Heart right ventricle (tissue), 16 donors: ENCODE measurements at regions not wholly inside any gene's neighbourhood (a gene's known extent, or its start where the extent isn't known, plus 50 kb on each side); places are given as distances from the start of the nearest gene placed in this dataset.
A peak's percentile ranks its signal among the peaks of the same experiment; 100 is the strongest.

Source experiments
- ATAC-seq, 8 donors: fragments of 200-7000 bp; cut with Tn5 transposase; one replicate each; pipeline ENCODE4 v1.9.1; 2020; ENCODE audit warnings: mild to moderate bottlenecking in 8 of 8, moderate library complexity in 8 of 8, moderate number of reproducible peaks in 1 of 8
- DNase-seq, 2 donors: peaks; one replicate each; pipeline ENCODE4 v3.0.0-alpha.2; 2020
- H3K27ac ChIP-seq, 10 donors: fragments of 200-600 bp; sonication (generic) in 2 of 10; one replicate each; pipeline versions ENCODE4 v1.5.0 to v1.8.0; 2020 to 2022; ENCODE audit warnings: mild to moderate bottlenecking in 3 of 10
- H3K27me3 ChIP-seq, 7 donors: fragments of 200-600 bp; one replicate each; pipeline ENCODE4 v1.8.0; 2021 to 2022; ENCODE audit warnings: mild to moderate bottlenecking in 2 of 7
- H3K36me3 ChIP-seq, 9 donors: fragments of 200-600 bp; sonication (generic) in 1 of 9; one replicate each; pipeline versions ENCODE4 v1.5.0 to v1.8.0; 2020 to 2022; ENCODE audit warnings: mild to moderate bottlenecking in 2 of 9
- H3K4me1 ChIP-seq, 9 donors: fragments of 200-600 bp; sonication (generic) in 1 of 9; one replicate each; pipeline versions ENCODE4 v1.5.0 to v1.8.0; 2020 to 2022; ENCODE audit warnings: mild to moderate bottlenecking in 4 of 9
- H3K4me3 ChIP-seq, 10 donors: fragments of 200-600 bp; sonication (generic) in 2 of 10; one replicate each; pipeline versions ENCODE4 v1.5.0 to v1.8.0; 2020 to 2022; ENCODE audit warnings: mild to moderate bottlenecking in 7 of 10, moderate library complexity in 2 of 10
- H3K9me3 ChIP-seq, 11 donors: fragments of 200-600 bp in 10 of 11; sonication (generic) in 2 of 11; one replicate each; pipeline versions ENCODE4 v1.5.0 to v1.8.0; 2013 to 2022; ENCODE audit warnings: mild to moderate bottlenecking in 2 of 11, control low read depth in 1 of 11, moderate library complexity in 1 of 11
- WGBS, 2 donors: extraction: QIAGEN DNeasy Blood & Tissue Kit; methylation state at CpG; one replicate each; pipeline ENCODE4 v1.1.7; 2013; ENCODE audit warnings: inconsistent platforms in 1 of 2; 5-methylcytosine and 5-hydroxymethylcytosine counted together
- intact Hi-C, 10 donors: fragments of 100-400 bp; cut with DNase I; formaldehyde crosslinking; loops; one replicate each; pipeline versions ENCODE4 v1.11.1 to v1.14.2; 2022
- TF ChIP-seq, protein P1 (sequence below), 9 donors: fragments of 200-600 bp; sonication (generic) in 2 of 9; IDR thresholded peaks; one replicate each; pipeline versions ENCODE4 v1.5.0 to v1.8.0; 2021 to 2022; ENCODE audit warnings: antibody characterized with exemption in 9 of 9, mild to moderate bottlenecking in 5 of 9, moderate library complexity in 1 of 9
- donor health status: Arrhythmogenic right ventricular cardiomyopathy.
- donor health status: ischemic (EF 13 %, LVEDD 7.1; RV severe dilation, severe dysfunction).
- donor health status: healthy with polysubstance abuse.
- donor health status: DM: no; HTN: yes; CAD: no.
- donor health status: DM: no; HTN: no; CAD: no.
- donor health status: ischemic (EF 25% LVEDD 6.9; RV normal size, moderate dysfunction).
- donor health status: ischemic (EF 25% LVEDD 5.7; RV mildly dilated, moderate dysfunction).
- donor health status: healthy.
- donor health status: DM: yes; HTN: yes; CAD: no.
- donor health status: Ischemic cardiomyopathy.
- donor health status: ischemic (EF 35%, LVEDD 5.7; RV mildly dilated, moderate dysfunction).
- donor health status: nonischemic (EF 11% LVEDD 7.7; RV severe dilation, severe dysfunction).
- donor health status: DM: yes; HTN: yes; CAD: no.
- donor health status: PGD.
- donor health status: ischemic (EF 29% LVEDD 5.4; RV normal size, mild dysfunction).
- donor health status: nonischemic (EF 23%, LVEDD 6.1; RV moderate dilation, normal function).

DNA sequence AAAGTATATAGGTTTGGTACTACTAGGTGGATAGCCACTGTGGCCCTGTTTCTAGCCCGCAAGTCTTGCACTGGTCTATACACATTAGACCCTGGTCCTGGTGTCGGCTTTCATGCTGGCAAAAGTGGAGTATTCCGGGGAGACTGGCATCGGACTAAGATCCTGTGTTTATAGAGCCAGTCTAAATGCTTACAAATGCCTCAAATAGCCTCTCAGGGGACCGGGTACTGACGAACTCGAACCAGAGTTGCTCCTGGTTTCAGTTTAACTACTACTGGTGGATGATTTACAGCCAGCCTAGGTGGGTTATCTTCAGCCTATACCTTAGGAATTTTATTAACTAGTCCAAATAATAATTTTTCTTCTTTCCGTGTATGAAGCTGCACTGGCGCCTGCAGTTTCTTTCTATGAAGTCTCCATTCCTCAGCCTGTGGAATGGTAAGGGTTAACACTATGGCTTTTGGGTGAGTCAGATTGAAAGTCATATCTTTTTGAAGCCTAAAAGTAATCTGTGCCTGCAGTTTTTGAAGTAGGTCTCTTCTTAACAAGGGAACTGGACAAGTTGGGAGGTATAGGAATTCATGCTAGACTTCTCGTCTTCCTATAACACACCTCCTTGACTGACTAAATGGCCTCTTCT is 51.3 kb downstream of the OR10H4 start:
- H3K4me1 ChIP-seq, result peaks cover 0 to 24% (median 0%) of the 10 kb centered on the region in 9 donors
- no peaks in the 10 kb centered on the region for H3K27me3 ChIP-seq
- TF ChIP-seq, protein P1, sequence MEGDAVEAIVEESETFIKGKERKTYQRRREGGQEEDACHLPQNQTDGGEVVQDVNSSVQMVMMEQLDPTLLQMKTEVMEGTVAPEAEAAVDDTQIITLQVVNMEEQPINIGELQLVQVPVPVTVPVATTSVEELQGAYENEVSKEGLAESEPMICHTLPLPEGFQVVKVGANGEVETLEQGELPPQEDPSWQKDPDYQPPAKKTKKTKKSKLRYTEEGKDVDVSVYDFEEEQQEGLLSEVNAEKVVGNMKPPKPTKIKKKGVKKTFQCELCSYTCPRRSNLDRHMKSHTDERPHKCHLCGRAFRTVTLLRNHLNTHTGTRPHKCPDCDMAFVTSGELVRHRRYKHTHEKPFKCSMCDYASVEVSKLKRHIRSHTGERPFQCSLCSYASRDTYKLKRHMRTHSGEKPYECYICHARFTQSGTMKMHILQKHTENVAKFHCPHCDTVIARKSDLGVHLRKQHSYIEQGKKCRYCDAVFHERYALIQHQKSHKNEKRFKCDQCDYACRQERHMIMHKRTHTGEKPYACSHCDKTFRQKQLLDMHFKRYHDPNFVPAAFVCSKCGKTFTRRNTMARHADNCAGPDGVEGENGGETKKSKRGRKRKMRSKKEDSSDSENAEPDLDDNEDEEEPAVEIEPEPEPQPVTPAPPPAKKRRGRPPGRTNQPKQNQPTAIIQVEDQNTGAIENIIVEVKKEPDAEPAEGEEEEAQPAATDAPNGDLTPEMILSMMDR (IDR thresholded peaks at IDR 0.05), result no peak
- peaks cover 0 to 7% (median 0%) of the 10 kb centered on the region in 11 donors for H3K9me3 ChIP-seq
- intact Hi-C loops, result no loop called here
- WGBS, 2 donors, result 80 to 85% methylated on average over 10 of the region's 10 CpGs
- no peak for DNase-seq
- no peak overlapping the region for H3K27ac ChIP-seq
- no peak overlapping the region for H3K4me3 ChIP-seq
- ATAC-seq, result no peak
- H3K36me3 ChIP-seq, result no peaks in the 10 kb centered on the region

DNA sequence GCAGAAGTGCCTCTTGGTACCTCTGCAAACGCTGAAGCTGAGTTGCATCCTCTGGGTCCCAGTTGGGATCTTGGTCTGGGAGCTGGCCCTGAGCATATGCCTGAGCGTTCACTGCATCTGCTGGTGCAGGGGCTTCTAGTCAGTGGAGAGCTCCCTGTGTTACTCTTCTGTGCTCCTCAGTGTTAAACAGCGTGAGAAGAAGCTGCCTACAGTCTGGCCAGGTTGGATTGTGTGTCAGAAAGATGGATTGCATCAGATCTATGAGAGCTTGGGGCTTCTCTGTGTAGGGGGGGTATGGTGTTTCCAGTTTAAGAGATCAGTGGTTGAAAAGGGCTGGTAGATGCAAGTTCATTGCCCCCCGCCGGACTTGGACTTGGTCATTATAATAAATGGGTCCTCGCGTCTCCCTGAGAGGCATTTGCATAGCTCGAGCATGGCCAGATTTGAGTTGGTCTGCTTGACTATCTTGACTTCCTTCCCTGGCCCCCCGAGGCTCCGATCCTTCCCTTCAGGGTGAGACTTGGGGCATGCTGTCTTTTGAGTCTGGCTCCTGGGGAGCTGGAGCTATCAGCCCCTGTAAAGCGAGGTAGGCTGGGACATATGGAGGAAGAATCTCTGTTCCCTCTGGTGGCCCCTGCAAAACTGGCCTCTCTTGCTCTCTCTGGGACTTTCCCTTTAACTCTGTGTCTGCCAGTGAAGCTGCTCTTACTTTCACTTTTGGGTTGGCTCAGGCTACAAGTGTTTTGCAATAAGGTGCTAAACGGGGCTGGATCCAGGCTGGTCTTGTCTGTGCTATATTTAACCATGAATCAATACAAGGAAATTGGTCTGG is 52.9 kb downstream of the OR10H4 start:
- intact Hi-C loops, result no loop called here

DNA sequence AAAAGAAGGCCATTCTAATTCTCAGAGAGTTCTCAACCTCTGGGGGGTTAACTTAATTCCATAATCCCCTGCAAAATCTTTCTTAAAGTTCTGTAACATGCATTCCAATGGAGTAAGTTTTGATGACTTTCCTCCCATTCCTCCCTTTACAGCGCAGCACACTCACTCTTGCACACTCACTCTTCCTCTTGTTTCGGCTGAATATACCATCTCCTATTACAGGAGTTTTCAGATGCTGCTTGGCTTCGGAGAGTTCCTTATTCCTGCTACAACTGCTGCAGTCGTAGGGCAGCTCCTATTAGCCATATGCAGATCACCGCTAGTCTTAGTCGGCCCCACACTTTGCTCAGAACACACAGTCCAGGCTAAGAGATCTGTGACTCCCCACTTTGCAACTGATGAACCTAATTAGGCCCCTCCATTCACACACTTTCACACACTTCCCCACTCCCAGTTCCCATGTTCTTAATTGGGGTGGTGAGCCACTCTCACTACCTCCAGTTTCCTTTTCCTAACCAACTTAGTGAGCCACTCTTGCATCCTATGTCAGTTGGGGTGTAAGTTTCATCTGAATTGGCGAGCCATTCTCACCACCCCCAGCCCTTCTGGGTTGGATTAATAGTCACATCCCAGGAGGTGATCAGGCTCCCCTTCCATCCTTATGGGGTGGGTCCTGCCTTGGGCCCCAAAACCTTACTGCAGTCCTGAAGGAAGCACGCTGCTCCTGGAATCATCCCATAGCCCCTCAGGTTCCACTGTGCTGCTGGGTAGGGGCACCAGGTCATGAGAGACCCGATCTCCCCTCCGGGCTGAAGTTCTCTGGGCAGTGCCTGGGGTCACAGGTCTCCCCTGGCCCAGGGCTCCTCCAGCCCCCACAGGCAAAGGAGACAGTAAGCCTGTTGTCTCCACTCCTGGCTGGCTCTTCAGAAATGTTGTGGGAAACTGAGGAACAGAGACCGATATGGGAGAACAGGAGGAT is 53.9 kb downstream of the OR10H4 start:
- DNase-seq, result no peak
- TF ChIP-seq, protein P1 (IDR thresholded peaks at IDR 0.05), result no peak
- peak overlapping the region in 8 of 10 donors; percentile 25 to 48 (median 40) for H3K4me3 ChIP-seq

More for the DNA sequence above, 52.9 kb downstream of the OR10H4 start:
- DNase-seq (no peak), ATAC-seq (peak in 6 of 8 donors; percentile 26 to 82 (median 46))
- H3K36me3 ChIP-seq, result no peaks in the 10 kb centered on the region
- peaks cover 0 to 24% (median 0%) of the 10 kb centered on the region in 9 donors for H3K4me1 ChIP-seq
- TF ChIP-seq, protein P1 (IDR thresholded peaks at IDR 0.05), result no peak
- H3K9me3 ChIP-seq, result no peaks in the 10 kb centered on the region
- H3K27ac ChIP-seq, result peak overlapping the region in 2 of 10 donors; percentile 19 to 44
- no peaks in the 10 kb centered on the region for H3K27me3 ChIP-seq
- H3K4me3 ChIP-seq, result peak overlapping the region in 9 of 10 donors; percentile 20 to 48 (median 37)
- whole genome bisulfite sequencing, 2 donors, result 39 to 43% methylated on average over 12 of the region's 12 CpGs

DNA sequence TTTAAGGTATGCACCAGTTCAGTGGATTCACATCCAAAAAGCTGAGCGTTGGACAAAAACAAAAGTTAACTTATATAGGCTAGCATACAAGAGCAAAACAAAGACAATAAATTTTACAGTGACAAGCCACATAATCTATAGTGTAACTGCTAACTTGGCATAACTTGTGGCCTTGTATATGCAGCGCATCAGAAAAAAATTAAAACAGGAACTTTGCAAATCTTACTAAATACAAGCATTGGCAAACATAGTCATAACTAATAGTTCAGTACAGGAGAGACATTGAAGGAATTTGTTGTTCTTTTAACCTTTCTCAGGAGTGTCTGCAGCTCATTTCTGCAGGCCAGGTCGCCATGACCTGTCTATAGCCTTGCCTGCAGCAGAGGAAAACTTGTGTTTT is 54.6 kb downstream of the OR10H4 start:
- no peaks in the 10 kb centered on the region for H3K36me3 ChIP-seq
- peaks cover 0 to 24% (median 0%) of the 10 kb centered on the region in 9 donors for H3K4me1 ChIP-seq
- H3K9me3 ChIP-seq, result no peaks in the 10 kb centered on the region
- WGBS, 2 donors, result 78 to 81% methylated on average over 3 of the region's 3 CpGs
- DNase-seq, result no peak
- no peak overlapping the region for H3K4me3 ChIP-seq
- no peak for ATAC-seq
- H3K27ac ChIP-seq, result no peak overlapping the region
- H3K27me3 ChIP-seq, result no peaks in the 10 kb centered on the region
- TF ChIP-seq, protein P1 (IDR thresholded peaks at IDR 0.05), result no peak
- intact Hi-C loops, result no loop called here

More for the DNA sequence above, 53.9 kb downstream of the OR10H4 start:
- WGBS, 2 donors, result 77% methylated on average over 11 of the region's 11 CpGs
- peaks cover 0 to 24% (median 0%) of the 10 kb centered on the region in 9 donors for H3K4me1 ChIP-seq
- H3K9me3 ChIP-seq, result no peaks in the 10 kb centered on the region
- intact Hi-C loops, result no loop called here
- no peak for ATAC-seq
- H3K27ac ChIP-seq, result peak overlapping the region in 2 of 10 donors; percentile 15 to 44
- H3K36me3 ChIP-seq, result no peaks in the 10 kb centered on the region
- H3K27me3 ChIP-seq, result no peaks in the 10 kb centered on the region
